HCT116 (cell line): ENCODE measurements at regions not wholly inside any gene's neighbourhood (a gene's known extent, or its start where the extent isn't known, plus 50 kb on each side); places are given as distances from the start of the nearest gene placed in this dataset.

ENCODE experiments used
- ATAC-seq: fragments of 200-7000 bp; cut with Tn5 transposase; 2 replicates; pipeline ENCODE4 v1.9.1; 2020; ENCODE audit warnings: mild to moderate bottlenecking, moderate library complexity
- BruUV-seq: library from RNA; stranded (reverse); fragments of 400-500 nt; replicated peaks from 2 replicates; lab custom pipeline; 2021; lab: Mats Ljungman, UMichigan
- CTCF ChIA-PET: fragments of 300-600 bp; sonication (Branson Sonifier 250); formaldehyde crosslinking; loops from one replicate; lab custom pipeline; 2021; ENCODE audit warnings: antibody characterized with exemption; lab: Charles Lee
- POLR2A ChIA-PET: fragments of 300-600, 350-600 bp; sonication (Branson Sonifier 250); formaldehyde crosslinking; loops from one replicate; lab custom pipeline; 2021; ENCODE audit warnings: antibody characterized with exemption; lab: Charles Lee
- RAD21 ChIA-PET, 2 experiments: fragments of 300-600 bp; sonication (Branson Sonifier 250); formaldehyde crosslinking; loops; one replicate each; lab custom pipeline; 2023; ENCODE audit warnings: low total read pairs in 2 of 2; ENCODE audit not compliant: uncharacterized antibody in 2 of 2, unreplicated experiment in 2 of 2, low non-redundant PET in 1 of 2; lab: Charles Lee
- DNase-seq: peaks from one replicate; pipeline ENCODE4 v3.0.0-alpha.2; 2010; ENCODE audit warnings: low read depth, low spot score
- H2AFZ ChIP-seq: fragments of 200-600 bp; shearing (Covaris generic), sonication (generic); 2 replicates; pipeline ENCODE4 v1.6.1; 2017; ENCODE audit warnings: low read depth, mixed run types, mixed read lengths, antibody characterized with exemption, low read length; ENCODE audit not compliant: poor library complexity, severe bottlenecking
- H3K27ac ChIP-seq: 2 replicates; pipeline ENCODE4 v1.5.1; 2012; ENCODE audit warnings: low read depth, low read length
- H3K27me3 ChIP-seq: fragments of 200-600 bp; sonication (generic); 2 replicates; pipeline ENCODE4 v1.6.1; 2016; ENCODE audit warnings: mixed run types, low read length, mixed read lengths; ENCODE audit not compliant: insufficient read depth
- H3K36me3 ChIP-seq, 2 experiments: fragments of 200-500 bp in 1 of 2; fragments of 200-600 bp in 1 of 2; sonication (Bioruptor generic) in 1 of 2; sonication (generic) in 1 of 2; 2 replicates each; pipeline versions ENCODE4 v1.5.1 to v1.6.1; 2014 to 2016; ENCODE audit warnings: low read length in 2 of 2, inconsistent platforms in 1 of 2, mixed read lengths in 1 of 2, mixed run types in 1 of 2; ENCODE audit not compliant: insufficient read depth in 2 of 2, control insufficient read depth in 1 of 2
- H3K4me1 ChIP-seq, 2 experiments: fragments of 200-600 bp in 1 of 2; sonication (generic) in 1 of 2; 2 replicates each; pipeline versions ENCODE4 v1.5.1 to v1.6.1; 2012 to 2017; ENCODE audit warnings: low read length in 2 of 2, inconsistent platforms in 1 of 2, mild to moderate bottlenecking in 1 of 2, mixed read lengths in 1 of 2, mixed run types in 1 of 2, moderate library complexity in 1 of 2; ENCODE audit not compliant: insufficient read depth in 2 of 2, control insufficient read depth in 1 of 2
- H3K4me2 ChIP-seq: fragments of 200-600 bp; sonication (generic); 2 replicates; pipeline ENCODE4 v1.6.1; 2017; ENCODE audit warnings: mixed run types, low read length, mixed read lengths
- H3K4me3 ChIP-seq, 2 experiments: fragments of 200-600 bp in 1 of 2; sonication (generic) in 1 of 2; replicated peaks in 1 of 2; 2 replicates each; pipeline ENCODE4 v1.5.1; 2011 to 2016; ENCODE audit warnings: low read length in 2 of 2, control low read depth in 1 of 2, low read depth in 1 of 2, mild to moderate bottlenecking in 1 of 2, mixed read lengths in 1 of 2, mixed run types in 1 of 2
- H3K79me2 ChIP-seq: fragments of 200-600 bp; sonication (generic); 2 replicates; pipeline ENCODE4 v1.6.1; 2017; ENCODE audit warnings: mild to moderate bottlenecking, mixed run types, low read length, moderate library complexity, mixed read lengths; ENCODE audit not compliant: insufficient read depth
- H3K9ac ChIP-seq: fragments of 200-600 bp; sonication (generic); 2 replicates; pipeline ENCODE4 v1.6.1; 2016; ENCODE audit warnings: low read length, mixed read lengths
- H3K9me2 ChIP-seq: fragments of 200-600 bp; sonication (generic), shearing (Covaris generic); 2 replicates; pipeline ENCODE4 v1.6.1; 2017; ENCODE audit warnings: mixed run types, mild to moderate bottlenecking, moderate library complexity; ENCODE audit not compliant: insufficient read depth
- H3K9me3 ChIP-seq, 2 experiments: fragments of 200-500 bp in 1 of 2; fragments of 200-600 bp in 1 of 2; sonication (Bioruptor generic) in 1 of 2; sonication (generic) in 1 of 2; 2 replicates each; pipeline ENCODE4 v1.6.1; 2014 to 2017; ENCODE audit warnings: low read length in 2 of 2, mixed read lengths in 2 of 2, inconsistent platforms in 1 of 2, low read depth in 1 of 2, mild to moderate bottlenecking in 1 of 2, mixed run types in 1 of 2, moderate library complexity in 1 of 2; ENCODE audit not compliant: control insufficient read depth in 1 of 2, insufficient read depth in 1 of 2
- H4K20me1 ChIP-seq: fragments of 200-600 bp; sonication (generic), shearing (Covaris generic); 2 replicates; pipeline ENCODE4 v1.6.1; 2017; ENCODE audit warnings: mixed run types, mild to moderate bottlenecking, moderate library complexity; ENCODE audit not compliant: insufficient read depth
- CBX3 ChIP-seq: IDR thresholded peaks from 2 replicates; pipeline ENCODE4 v1.6.1; 2012; ENCODE audit warnings: low read depth
- EGR1 ChIP-seq: IDR thresholded peaks from 2 replicates; pipeline ENCODE4 v1.6.1; 2012; ENCODE audit warnings: low read depth
- ELF1 ChIP-seq: IDR thresholded peaks from 2 replicates; pipeline ENCODE4 v1.6.1; 2012; ENCODE audit warnings: low read depth, borderline replicate concordance
- EZH2 ChIP-seq: fragments of 200-600 bp; sonication (generic); IDR thresholded peaks from 2 replicates; pipeline ENCODE4 v1.6.1; 2017; ENCODE audit warnings: antibody characterized with exemption, mixed run types
- EZH2phosphoT487 ChIP-seq: fragments of 200-600 bp; IDR thresholded peaks from 2 replicates; pipeline ENCODE4 v1.6.1; 2018; ENCODE audit warnings: antibody characterized with exemption, borderline replicate concordance
- FOSL1 ChIP-seq: IDR thresholded peaks from 2 replicates; pipeline ENCODE4 v1.6.1; 2012; ENCODE audit warnings: low read depth
- JUND ChIP-seq: IDR thresholded peaks from 2 replicates; pipeline ENCODE4 v1.6.1; 2012
- POLR2A ChIP-seq: IDR thresholded peaks from 2 replicates; pipeline ENCODE4 v1.7.0; 2011; ENCODE audit warnings: borderline replicate concordance; ENCODE audit not compliant: insufficient read depth, insufficient read length; ENCODE audit errors: extremely low read depth
- RAD21 ChIP-seq: IDR thresholded peaks from 2 replicates; pipeline ENCODE4 v1.6.1; 2012; ENCODE audit warnings: low read depth, mild to moderate bottlenecking
- REST ChIP-seq: IDR thresholded peaks from 2 replicates; pipeline ENCODE4 v1.6.1; 2012; ENCODE audit warnings: low read depth
- SIN3A ChIP-seq: IDR thresholded peaks from 2 replicates; pipeline ENCODE4 v1.6.1; 2012; ENCODE audit warnings: low read depth
- SP1 ChIP-seq: IDR thresholded peaks from 2 replicates; pipeline ENCODE4 v1.6.1; 2012; ENCODE audit warnings: low read depth
- SRF ChIP-seq: IDR thresholded peaks from 2 replicates; pipeline ENCODE4 v1.6.1; 2012; ENCODE audit warnings: low read depth
- TCF7L2 ChIP-seq: IDR thresholded peaks from 2 replicates; pipeline ENCODE4 v1.7.0; 2011; ENCODE audit warnings: borderline replicate concordance, inconsistent platforms; ENCODE audit not compliant: insufficient read depth, insufficient read length; ENCODE audit errors: extremely low read depth
- YY1 ChIP-seq: IDR thresholded peaks from 2 replicates; pipeline ENCODE4 v1.6.1; 2011; ENCODE audit warnings: low read length, low read depth, moderate library complexity, mild to moderate bottlenecking; ENCODE audit not compliant: insufficient replicate concordance; ENCODE audit errors: extremely low read depth
- ZNF274 ChIP-seq: fragments of 200-500 bp; sonication (Bioruptor generic); IDR thresholded peaks from 2 replicates; pipeline ENCODE4 v1.6.1; 2014; ENCODE audit warnings: mild to moderate bottlenecking, low read depth, low read length, inconsistent platforms
- intact Hi-C: fragments of 100-400 bp; cut with micrococcal nuclease; formaldehyde crosslinking; loops from 2 replicates; pipeline ENCODE4 v1.10.0; 2022
- TF ChIP-seq, protein P1 (sequence below), 3 experiments: fragments of 200-600 bp in 1 of 3; sonication (generic) in 1 of 3; IDR thresholded peaks in 2 of 3; conservative IDR thresholded peaks in 1 of 3; 2 replicates each; pipeline ENCODE4 v1.5.1; 2012 to 2017; ENCODE audit warnings: low read depth in 2 of 3, low read length in 2 of 3, antibody characterized with exemption in 1 of 3, borderline replicate concordance in 1 of 3, control low read depth in 1 of 3, mild to moderate bottlenecking in 1 of 3, mixed read lengths in 1 of 3, mixed run types in 1 of 3, moderate library complexity in 1 of 3; ENCODE audit not compliant: insufficient read depth in 1 of 3
- TF ChIP-seq, protein P2 (sequence below): IDR thresholded peaks from 2 replicates; pipeline ENCODE4 v1.6.1; 2011; ENCODE audit warnings: mild to moderate bottlenecking, low read length, moderate library complexity; ENCODE audit not compliant: insufficient replicate concordance; ENCODE audit errors: extremely low read depth

DNA sequence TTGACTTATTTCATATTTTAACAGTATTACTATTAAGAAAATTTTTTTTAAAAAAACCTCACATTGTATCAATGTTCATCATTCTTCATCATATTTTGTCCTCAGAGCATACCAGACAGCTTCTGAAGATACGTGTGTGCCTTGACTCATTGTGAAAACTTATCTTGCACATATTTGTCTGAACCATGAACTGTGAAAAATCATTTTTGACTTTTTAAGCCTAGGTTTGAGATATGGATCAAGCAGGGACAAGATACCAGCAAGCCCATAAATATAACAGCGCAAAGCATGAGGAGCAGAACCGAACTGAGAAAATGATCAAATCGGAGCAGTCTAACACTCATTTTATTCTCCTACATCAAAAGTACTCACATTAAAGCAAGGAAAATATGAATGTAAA is 506.0 kb downstream of the BRINP3 start:
- RAD21 ChIA-PET = no interaction called here
- Histone ChIP-seq H3K4me1 (no peaks in the 10 kb centered on the region), H3K4me2 (no peak overlapping the region), H3K27ac (no peak overlapping the region), H3K9ac (no peak overlapping the region), H3K4me3 (no peak overlapping the region), H3K9me2 (no peaks in the 10 kb centered on the region), H3K9me3 (no peaks in the 10 kb centered on the region), H3K79me2 (no peaks in the 10 kb centered on the region), H4K20me1 (no peaks in the 10 kb centered on the region), H3K27me3 (no peaks in the 10 kb centered on the region), H2AFZ (no peak overlapping the region), H3K36me3 (no peaks in the 10 kb centered on the region)
- no peak for TF ChIP-seq TCF7L2
- no peak for TF ChIP-seq ELF1
- TF ChIP-seq RAD21 = no peak
- no peak for TF ChIP-seq SIN3A
- no peak for TF ChIP-seq SRF
- no peak for TF ChIP-seq EZH2
- TF ChIP-seq YY1 = no peak
- TF ChIP-seq EGR1 = no peak
- TF ChIP-seq CBX3 = no peak
- TF ChIP-seq FOSL1 = no peak
- TF ChIP-seq, protein P1, sequence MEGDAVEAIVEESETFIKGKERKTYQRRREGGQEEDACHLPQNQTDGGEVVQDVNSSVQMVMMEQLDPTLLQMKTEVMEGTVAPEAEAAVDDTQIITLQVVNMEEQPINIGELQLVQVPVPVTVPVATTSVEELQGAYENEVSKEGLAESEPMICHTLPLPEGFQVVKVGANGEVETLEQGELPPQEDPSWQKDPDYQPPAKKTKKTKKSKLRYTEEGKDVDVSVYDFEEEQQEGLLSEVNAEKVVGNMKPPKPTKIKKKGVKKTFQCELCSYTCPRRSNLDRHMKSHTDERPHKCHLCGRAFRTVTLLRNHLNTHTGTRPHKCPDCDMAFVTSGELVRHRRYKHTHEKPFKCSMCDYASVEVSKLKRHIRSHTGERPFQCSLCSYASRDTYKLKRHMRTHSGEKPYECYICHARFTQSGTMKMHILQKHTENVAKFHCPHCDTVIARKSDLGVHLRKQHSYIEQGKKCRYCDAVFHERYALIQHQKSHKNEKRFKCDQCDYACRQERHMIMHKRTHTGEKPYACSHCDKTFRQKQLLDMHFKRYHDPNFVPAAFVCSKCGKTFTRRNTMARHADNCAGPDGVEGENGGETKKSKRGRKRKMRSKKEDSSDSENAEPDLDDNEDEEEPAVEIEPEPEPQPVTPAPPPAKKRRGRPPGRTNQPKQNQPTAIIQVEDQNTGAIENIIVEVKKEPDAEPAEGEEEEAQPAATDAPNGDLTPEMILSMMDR (IDR thresholded peaks at IDR 0.05 in 2 of 3, conservative IDR thresholded peaks at IDR 0.05 in 1 of 3; ENCODE audit: borderline replicate concordance in 1 of 3, insufficient read depth in 1 of 3, low read depth in 2 of 3, low read length in 2 of 3) = no peak
- TF ChIP-seq EZH2phosphoT487 = no peak
- no peak for TF ChIP-seq REST
- TF ChIP-seq JUND = no peak
- no peak for TF ChIP-seq ZNF274
- no peak for TF ChIP-seq SP1
- no peak for TF ChIP-seq POLR2A
- TF ChIP-seq, protein P2, sequence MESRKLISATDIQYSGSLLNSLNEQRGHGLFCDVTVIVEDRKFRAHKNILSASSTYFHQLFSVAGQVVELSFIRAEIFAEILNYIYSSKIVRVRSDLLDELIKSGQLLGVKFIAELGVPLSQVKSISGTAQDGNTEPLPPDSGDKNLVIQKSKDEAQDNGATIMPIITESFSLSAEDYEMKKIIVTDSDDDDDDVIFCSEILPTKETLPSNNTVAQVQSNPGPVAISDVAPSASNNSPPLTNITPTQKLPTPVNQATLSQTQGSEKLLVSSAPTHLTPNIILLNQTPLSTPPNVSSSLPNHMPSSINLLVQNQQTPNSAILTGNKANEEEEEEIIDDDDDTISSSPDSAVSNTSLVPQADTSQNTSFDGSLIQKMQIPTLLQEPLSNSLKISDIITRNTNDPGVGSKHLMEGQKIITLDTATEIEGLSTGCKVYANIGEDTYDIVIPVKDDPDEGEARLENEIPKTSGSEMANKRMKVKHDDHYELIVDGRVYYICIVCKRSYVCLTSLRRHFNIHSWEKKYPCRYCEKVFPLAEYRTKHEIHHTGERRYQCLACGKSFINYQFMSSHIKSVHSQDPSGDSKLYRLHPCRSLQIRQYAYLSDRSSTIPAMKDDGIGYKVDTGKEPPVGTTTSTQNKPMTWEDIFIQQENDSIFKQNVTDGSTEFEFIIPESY = no peak
- BruUV-seq = no TSS peak
- ATAC-seq = no peak
- CTCF ChIA-PET = no interaction called here
- POLR2A ChIA-PET = no interaction called here
- no peak for DNase-seq
- intact Hi-C loops = no loop called here
